ENCODE measurements at regions not wholly inside any gene's neighbourhood (a gene's known extent, or its start where the extent isn't known, plus 50 kb on each side); places are given as distances from the start of the nearest gene placed in this dataset.

DNA sequence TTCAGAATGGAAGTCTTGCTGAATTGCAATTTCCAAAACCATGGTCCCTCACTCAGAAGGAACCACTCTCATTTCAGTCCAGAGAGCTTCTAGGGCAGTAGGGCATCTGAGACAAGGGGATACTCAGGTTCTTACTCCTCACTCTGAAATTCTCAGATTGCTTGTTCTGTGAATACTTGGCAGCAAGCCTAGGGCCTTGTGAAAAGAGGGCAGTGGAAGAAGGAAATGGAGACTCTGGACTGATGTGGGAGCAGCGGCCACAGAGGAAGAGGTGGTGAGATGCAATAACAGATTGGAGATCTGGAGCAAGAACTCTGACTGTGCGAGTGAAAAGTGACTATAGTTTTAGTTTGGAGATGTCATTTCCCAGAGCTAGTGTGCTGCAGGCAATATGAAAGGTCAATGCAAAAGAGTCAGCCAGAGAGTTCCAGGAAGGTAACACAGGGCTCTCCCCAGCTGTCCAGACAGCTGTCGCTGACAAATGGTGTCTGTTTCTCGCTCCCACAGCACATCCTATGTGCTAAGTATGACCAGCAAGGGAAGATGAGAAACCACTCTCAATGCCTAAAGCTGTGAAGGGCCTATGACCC is 291.6 kb upstream of the KIAA1217 start:
- H3K4me3 ChIP-seq (replicated peaks in 1 of 2; ENCODE audit: low read depth in 1 of 2, low read length in 2 of 2): no peak overlapping the region
- H2AFZ ChIP-seq (ENCODE audit: low read depth, low read length, poor library complexity, severe bottlenecking): no peak overlapping the region
- no peaks in the 10 kb centered on the region for H3K4me1 ChIP-seq (ENCODE audit: control insufficient read depth in 1 of 2, insufficient read depth in 2 of 2, low read length in 2 of 2)
- no peak overlapping the region for H3K9ac ChIP-seq (ENCODE audit: low read length)
- BruUV-seq (replicated peaks): no TSS peak
- no peaks in the 10 kb centered on the region for H3K9me2 ChIP-seq (ENCODE audit: insufficient read depth)
- no peaks in the 10 kb centered on the region for H3K27me3 ChIP-seq (ENCODE audit: insufficient read depth, low read length)
- intact Hi-C loops (cut with micrococcal nuclease): no loop called here
- no peak overlapping the region for H3K4me2 ChIP-seq (ENCODE audit: low read length)
- H3K36me3 ChIP-seq (ENCODE audit: control insufficient read depth in 1 of 2, insufficient read depth in 2 of 2, low read length in 2 of 2): no peaks in the 10 kb centered on the region
- no peak for DNase-seq (ENCODE audit: low read depth, low spot score)
- no peaks in the 10 kb centered on the region for H3K9me3 ChIP-seq (ENCODE audit: control insufficient read depth in 1 of 2, insufficient read depth in 1 of 2, low read depth in 1 of 2, low read length in 2 of 2)
- no peaks in the 10 kb centered on the region for H3K79me2 ChIP-seq (ENCODE audit: insufficient read depth, low read length)
- ChIA-PET POLR2A (interaction anchor here (0.7 kb wide), 1 partner anchor 114 kb away, joined by 3 read pairs; no protein-coding TSS in a partner anchor), RAD21 (ENCODE audit: low non-redundant PET in 1 of 2, low total read pairs in 2 of 2, uncharacterized antibody in 2 of 2, unreplicated experiment in 2 of 2) (no interaction called here), CTCF (no interaction called here)
- no peak for ATAC-seq
- H3K27ac ChIP-seq (ENCODE audit: low read depth, low read length): no peak overlapping the region
- no peaks in the 10 kb centered on the region for H4K20me1 ChIP-seq (ENCODE audit: insufficient read depth)
- TF ChIP-seq, protein P1, sequence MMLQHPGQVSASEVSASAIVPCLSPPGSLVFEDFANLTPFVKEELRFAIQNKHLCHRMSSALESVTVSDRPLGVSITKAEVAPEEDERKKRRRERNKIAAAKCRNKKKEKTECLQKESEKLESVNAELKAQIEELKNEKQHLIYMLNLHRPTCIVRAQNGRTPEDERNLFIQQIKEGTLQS (IDR thresholded peaks at IDR 0.05): no peak
- TF ChIP-seq SP1 (IDR thresholded peaks at IDR 0.05; ENCODE audit: low read depth) (no peak), CBX3 (IDR thresholded peaks at IDR 0.05; ENCODE audit: low read depth) (no peak), ZNF274 (IDR thresholded peaks at IDR 0.05; ENCODE audit: low read depth, low read length) (no peak), EZH2phosphoT487 (IDR thresholded peaks at IDR 0.05; ENCODE audit: borderline replicate concordance) (no peak), CEBPB (IDR thresholded peaks at IDR 0.05; ENCODE audit: low read depth) (no peak), TCF7L2 (IDR thresholded peaks at IDR 0.05; ENCODE audit: borderline replicate concordance, extremely low read depth, insufficient read depth, insufficient read length) (no peak), POLR2AphosphoS5 (IDR thresholded peaks at IDR 0.05; ENCODE audit: low read depth, low read length) (no peak), ZFX (IDR thresholded peaks at IDR 0.05) (no peak), JUND (IDR thresholded peaks at IDR 0.05) (no peak), ELF1 (IDR thresholded peaks at IDR 0.05; ENCODE audit: borderline replicate concordance, low read depth) (no peak), SIN3A (IDR thresholded peaks at IDR 0.05; ENCODE audit: low read depth) (no peak), FOSL1 (IDR thresholded peaks at IDR 0.05; ENCODE audit: low read depth) (no peak)
- TF ChIP-seq, protein P2, sequence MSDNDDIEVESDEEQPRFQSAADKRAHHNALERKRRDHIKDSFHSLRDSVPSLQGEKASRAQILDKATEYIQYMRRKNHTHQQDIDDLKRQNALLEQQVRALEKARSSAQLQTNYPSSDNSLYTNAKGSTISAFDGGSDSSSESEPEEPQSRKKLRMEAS (IDR thresholded peaks at IDR 0.05): no peak
- TF ChIP-seq, protein P3, sequence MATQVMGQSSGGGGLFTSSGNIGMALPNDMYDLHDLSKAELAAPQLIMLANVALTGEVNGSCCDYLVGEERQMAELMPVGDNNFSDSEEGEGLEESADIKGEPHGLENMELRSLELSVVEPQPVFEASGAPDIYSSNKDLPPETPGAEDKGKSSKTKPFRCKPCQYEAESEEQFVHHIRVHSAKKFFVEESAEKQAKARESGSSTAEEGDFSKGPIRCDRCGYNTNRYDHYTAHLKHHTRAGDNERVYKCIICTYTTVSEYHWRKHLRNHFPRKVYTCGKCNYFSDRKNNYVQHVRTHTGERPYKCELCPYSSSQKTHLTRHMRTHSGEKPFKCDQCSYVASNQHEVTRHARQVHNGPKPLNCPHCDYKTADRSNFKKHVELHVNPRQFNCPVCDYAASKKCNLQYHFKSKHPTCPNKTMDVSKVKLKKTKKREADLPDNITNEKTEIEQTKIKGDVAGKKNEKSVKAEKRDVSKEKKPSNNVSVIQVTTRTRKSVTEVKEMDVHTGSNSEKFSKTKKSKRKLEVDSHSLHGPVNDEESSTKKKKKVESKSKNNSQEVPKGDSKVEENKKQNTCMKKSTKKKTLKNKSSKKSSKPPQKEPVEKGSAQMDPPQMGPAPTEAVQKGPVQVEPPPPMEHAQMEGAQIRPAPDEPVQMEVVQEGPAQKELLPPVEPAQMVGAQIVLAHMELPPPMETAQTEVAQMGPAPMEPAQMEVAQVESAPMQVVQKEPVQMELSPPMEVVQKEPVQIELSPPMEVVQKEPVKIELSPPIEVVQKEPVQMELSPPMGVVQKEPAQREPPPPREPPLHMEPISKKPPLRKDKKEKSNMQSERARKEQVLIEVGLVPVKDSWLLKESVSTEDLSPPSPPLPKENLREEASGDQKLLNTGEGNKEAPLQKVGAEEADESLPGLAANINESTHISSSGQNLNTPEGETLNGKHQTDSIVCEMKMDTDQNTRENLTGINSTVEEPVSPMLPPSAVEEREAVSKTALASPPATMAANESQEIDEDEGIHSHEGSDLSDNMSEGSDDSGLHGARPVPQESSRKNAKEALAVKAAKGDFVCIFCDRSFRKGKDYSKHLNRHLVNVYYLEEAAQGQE (IDR thresholded peaks at IDR 0.05; ENCODE audit: low read depth): no peak
- TF ChIP-seq, protein P4, sequence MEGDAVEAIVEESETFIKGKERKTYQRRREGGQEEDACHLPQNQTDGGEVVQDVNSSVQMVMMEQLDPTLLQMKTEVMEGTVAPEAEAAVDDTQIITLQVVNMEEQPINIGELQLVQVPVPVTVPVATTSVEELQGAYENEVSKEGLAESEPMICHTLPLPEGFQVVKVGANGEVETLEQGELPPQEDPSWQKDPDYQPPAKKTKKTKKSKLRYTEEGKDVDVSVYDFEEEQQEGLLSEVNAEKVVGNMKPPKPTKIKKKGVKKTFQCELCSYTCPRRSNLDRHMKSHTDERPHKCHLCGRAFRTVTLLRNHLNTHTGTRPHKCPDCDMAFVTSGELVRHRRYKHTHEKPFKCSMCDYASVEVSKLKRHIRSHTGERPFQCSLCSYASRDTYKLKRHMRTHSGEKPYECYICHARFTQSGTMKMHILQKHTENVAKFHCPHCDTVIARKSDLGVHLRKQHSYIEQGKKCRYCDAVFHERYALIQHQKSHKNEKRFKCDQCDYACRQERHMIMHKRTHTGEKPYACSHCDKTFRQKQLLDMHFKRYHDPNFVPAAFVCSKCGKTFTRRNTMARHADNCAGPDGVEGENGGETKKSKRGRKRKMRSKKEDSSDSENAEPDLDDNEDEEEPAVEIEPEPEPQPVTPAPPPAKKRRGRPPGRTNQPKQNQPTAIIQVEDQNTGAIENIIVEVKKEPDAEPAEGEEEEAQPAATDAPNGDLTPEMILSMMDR (IDR thresholded peaks at IDR 0.05 in 2 of 3, conservative IDR thresholded peaks at IDR 0.05 in 1 of 3; ENCODE audit: borderline replicate concordance in 1 of 3, insufficient read depth in 1 of 3, low read depth in 2 of 3, low read length in 2 of 3): no peak
